ENCODE measurements at regions not wholly inside any gene's neighbourhood (a gene's known extent, or its start where the extent isn't known, plus 50 kb on each side); places are given as distances from the start of the nearest gene placed in this dataset.

DNA sequence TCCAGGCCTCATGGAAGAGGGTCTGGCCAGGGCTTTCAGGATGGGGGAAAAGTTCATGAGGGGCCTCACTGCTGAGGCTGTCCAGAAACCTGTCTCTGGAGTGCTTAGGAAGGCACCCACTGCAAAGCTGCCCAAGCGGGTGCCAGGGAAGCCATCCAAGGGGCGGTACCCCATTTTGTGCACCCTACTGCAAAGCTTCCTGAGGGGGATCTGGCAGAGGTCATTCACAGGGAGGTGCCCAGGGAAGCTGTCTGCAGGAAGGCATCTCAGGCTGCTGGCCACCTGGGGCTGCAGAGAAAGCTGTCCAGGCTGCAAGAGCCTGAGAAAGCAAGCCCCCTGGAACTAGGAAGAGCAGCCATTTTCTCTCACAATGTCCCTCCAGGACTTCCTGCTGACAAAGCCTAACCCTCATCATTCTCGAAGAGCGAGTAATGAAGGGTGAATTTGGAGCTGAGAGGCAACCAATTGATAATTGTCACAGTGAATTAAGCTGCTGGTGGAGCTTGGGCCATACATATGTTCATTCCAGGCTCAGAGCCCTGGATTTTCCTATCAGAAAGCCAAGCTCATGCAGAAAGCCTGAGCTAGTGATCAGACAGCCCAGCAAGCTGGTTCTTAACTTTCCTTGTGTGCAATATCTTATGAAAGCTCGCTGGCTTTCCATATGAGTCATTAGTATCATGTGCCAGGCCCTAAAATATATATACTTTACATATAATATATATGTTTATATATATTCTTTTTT, 62.2 kb upstream of the SLC22A16 start:
- dilution Hi-C loops (cut with MboI; ENCODE audit: extremely low pct_ligation_motif_present, low sequenced_read_pairs) = loop anchor here (10.0 kb wide), 2 partner anchors 136 to 336 kb away; partner anchors contain the start of gene AMD1
- Histone ChIP-seq H3K9me1 (ENCODE audit: control insufficient read depth, extremely low read depth, insufficient read depth, low read length) (no peaks in the 10 kb centered on the region), H3K36me3 (ENCODE audit: control insufficient read depth in 2 of 2, extremely low read depth in 1 of 2, insufficient read depth in 2 of 2, low read length in 2 of 2) (no peaks in the 10 kb centered on the region), H3K27me3 (ENCODE audit: control insufficient read depth, extremely low read depth, insufficient read depth, low read length) (no peaks in the 10 kb centered on the region), H3K27ac (ENCODE audit: control insufficient read depth, insufficient read depth, low read length) (peak overlapping the region; percentile 66), H3K9me3 (ENCODE audit: control insufficient read depth, low read depth, low read length) (peaks cover 13% of the 10 kb centered on the region), H3K4me3 (ENCODE audit: control insufficient read depth in 2 of 3, extremely low read depth in 1 of 3, insufficient read depth in 2 of 3, low read depth in 1 of 3, low read length in 3 of 3) (no peak overlapping the region), H3K4me1 (ENCODE audit: control insufficient read depth, extremely low read depth, insufficient read depth, low read length) (peaks cover 32% of the 10 kb centered on the region), H3K79me2 (ENCODE audit: control insufficient read depth, insufficient read depth, low read length) (no peaks in the 10 kb centered on the region), H2AFZ (ENCODE audit: control insufficient read depth, low read length) (no peak overlapping the region), H3K4me2 (ENCODE audit: control insufficient read depth, extremely low read depth, insufficient read depth, low read depth, low read length) (no peak overlapping the region), H3K9ac (ENCODE audit: control insufficient read depth, extremely low read depth, insufficient read depth, low read length) (no peak overlapping the region), H4K20me1 (ENCODE audit: control insufficient read depth, extremely low read depth, insufficient read depth, low read length) (no peaks in the 10 kb centered on the region)
- FAIRE-seq = no peak
- TF ChIP-seq, protein P1, sequence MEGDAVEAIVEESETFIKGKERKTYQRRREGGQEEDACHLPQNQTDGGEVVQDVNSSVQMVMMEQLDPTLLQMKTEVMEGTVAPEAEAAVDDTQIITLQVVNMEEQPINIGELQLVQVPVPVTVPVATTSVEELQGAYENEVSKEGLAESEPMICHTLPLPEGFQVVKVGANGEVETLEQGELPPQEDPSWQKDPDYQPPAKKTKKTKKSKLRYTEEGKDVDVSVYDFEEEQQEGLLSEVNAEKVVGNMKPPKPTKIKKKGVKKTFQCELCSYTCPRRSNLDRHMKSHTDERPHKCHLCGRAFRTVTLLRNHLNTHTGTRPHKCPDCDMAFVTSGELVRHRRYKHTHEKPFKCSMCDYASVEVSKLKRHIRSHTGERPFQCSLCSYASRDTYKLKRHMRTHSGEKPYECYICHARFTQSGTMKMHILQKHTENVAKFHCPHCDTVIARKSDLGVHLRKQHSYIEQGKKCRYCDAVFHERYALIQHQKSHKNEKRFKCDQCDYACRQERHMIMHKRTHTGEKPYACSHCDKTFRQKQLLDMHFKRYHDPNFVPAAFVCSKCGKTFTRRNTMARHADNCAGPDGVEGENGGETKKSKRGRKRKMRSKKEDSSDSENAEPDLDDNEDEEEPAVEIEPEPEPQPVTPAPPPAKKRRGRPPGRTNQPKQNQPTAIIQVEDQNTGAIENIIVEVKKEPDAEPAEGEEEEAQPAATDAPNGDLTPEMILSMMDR (optimal IDR thresholded peaks at IDR 0.05 in 1 of 3, IDR thresholded peaks at IDR 0.05 in 1 of 3, conservative IDR thresholded peaks at IDR 0.05 in 1 of 3; ENCODE audit: extremely low read depth in 1 of 3, insufficient read depth in 2 of 3, low read length in 3 of 3) = no peak
- no peak for TF ChIP-seq EZH2 (IDR thresholded peaks at IDR 0.05; ENCODE audit: low read length)
- no peak for DNase-seq (ENCODE audit: low read depth, low spot score)

DNA sequence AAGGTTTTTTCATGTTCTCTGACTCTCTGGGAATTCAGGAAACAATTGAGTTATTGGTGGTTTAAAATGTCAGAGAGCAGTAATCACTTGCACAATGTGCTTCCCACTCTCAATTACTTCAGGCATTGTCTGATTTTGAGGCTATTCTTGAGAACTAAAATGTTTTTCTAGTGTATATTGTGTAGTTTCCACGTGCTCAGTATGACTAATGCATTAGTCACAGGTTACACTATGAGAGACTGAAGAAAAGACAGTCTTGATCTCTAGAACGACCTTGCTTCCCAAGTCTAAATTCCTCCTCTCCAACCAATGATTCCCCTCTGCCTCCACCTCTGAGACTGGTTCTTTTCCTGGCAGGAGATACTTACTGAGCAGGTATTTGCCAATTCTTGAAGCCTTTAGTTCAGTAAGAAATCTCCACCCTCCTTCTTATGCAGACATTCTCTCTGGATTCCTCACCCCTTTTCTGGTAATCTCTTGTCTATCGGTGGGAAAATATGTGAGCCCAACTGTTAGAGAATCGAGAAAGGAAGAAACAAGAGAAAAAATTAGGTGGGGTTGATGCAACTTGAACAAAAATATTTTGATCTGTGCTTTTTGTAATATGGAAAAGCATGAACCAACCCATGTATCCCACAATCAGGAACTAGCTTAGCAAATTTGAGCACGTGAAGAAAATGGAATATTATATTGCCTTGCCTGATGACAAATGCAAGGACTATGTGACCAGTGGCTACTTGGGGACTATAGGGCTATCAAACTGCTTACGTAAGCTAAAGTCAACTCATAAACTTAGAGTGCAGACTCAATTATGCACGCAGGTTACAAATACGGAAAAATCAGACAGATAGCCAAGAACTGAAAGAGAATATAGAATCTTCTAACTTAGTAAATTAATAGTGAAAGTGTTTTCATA, 61.1 kb upstream of the SLC22A16 start:
- no peaks in the 10 kb centered on the region for H3K79me2 ChIP-seq (ENCODE audit: control insufficient read depth, insufficient read depth, low read length)
- peak overlapping the region; percentile 7 for H3K9ac ChIP-seq (ENCODE audit: control insufficient read depth, extremely low read depth, insufficient read depth, low read length)
- peak; percentile 91 for FAIRE-seq
- peak overlapping the region; percentile 66 for H3K27ac ChIP-seq (ENCODE audit: control insufficient read depth, insufficient read depth, low read length)
- H3K9me1 ChIP-seq (ENCODE audit: control insufficient read depth, extremely low read depth, insufficient read depth, low read length) = no peaks in the 10 kb centered on the region
- no peak for TF ChIP-seq EZH2 (IDR thresholded peaks at IDR 0.05; ENCODE audit: low read length)
- TF ChIP-seq, protein P1 (optimal IDR thresholded peaks at IDR 0.05 in 1 of 3, IDR thresholded peaks at IDR 0.05 in 1 of 3, conservative IDR thresholded peaks at IDR 0.05 in 1 of 3; ENCODE audit: extremely low read depth in 1 of 3, insufficient read depth in 2 of 3, low read length in 3 of 3) = no peak
- no peaks in the 10 kb centered on the region for H4K20me1 ChIP-seq (ENCODE audit: control insufficient read depth, extremely low read depth, insufficient read depth, low read length)
- no peaks in the 10 kb centered on the region for H3K27me3 ChIP-seq (ENCODE audit: control insufficient read depth, extremely low read depth, insufficient read depth, low read length)
- DNase-seq (ENCODE audit: low read depth, low spot score) = peak; percentile 89
- no peak overlapping the region for H2AFZ ChIP-seq (ENCODE audit: control insufficient read depth, low read length)
- peaks cover 13% of the 10 kb centered on the region for H3K9me3 ChIP-seq (ENCODE audit: control insufficient read depth, low read depth, low read length)
- peaks cover 22% of the 10 kb centered on the region for H3K4me1 ChIP-seq (ENCODE audit: control insufficient read depth, extremely low read depth, insufficient read depth, low read length)
- no peaks in the 10 kb centered on the region for H3K36me3 ChIP-seq (ENCODE audit: control insufficient read depth in 2 of 2, extremely low read depth in 1 of 2, insufficient read depth in 2 of 2, low read length in 2 of 2)
- H3K4me2 ChIP-seq (ENCODE audit: control insufficient read depth, extremely low read depth, insufficient read depth, low read depth, low read length) = peak overlapping the region; percentile 17
- H3K4me3 ChIP-seq (ENCODE audit: control insufficient read depth in 2 of 3, extremely low read depth in 1 of 3, insufficient read depth in 2 of 3, low read depth in 1 of 3, low read length in 3 of 3) = peak overlapping the region in 1 of 3 experiments; percentile 22
- dilution Hi-C loops (cut with MboI; ENCODE audit: extremely low pct_ligation_motif_present, low sequenced_read_pairs) = loop anchor here (10.0 kb wide), 2 partner anchors 137 to 337 kb away; partner anchors contain the start of gene AMD1

All from keratinocyte (primary cell).